Adrenal gland (tissue), 5 donors: ENCODE measurements at regions not wholly inside any gene's neighbourhood (a gene's known extent, or its start where the extent isn't known, plus 50 kb on each side); places are given as distances from the start of the nearest gene placed in this dataset.

Source experiments
- CTCF ChIP-seq, 6 experiments: fragments of 450-650 bp in 4 of 6; fragments of 200-600 bp in 2 of 6; sonication (generic) in 1 of 6; IDR thresholded peaks; 1 replicate in 5 of 6; 2 replicates in 1 of 6; pipeline versions ENCODE4 v1.5.1 to v1.8.0; 2016 to 2021; ENCODE audit warnings: antibody characterized with exemption in 6 of 6, mild to moderate bottlenecking in 2 of 6, moderate library complexity in 1 of 6
- POLR2A ChIP-seq, 2 donors: fragments of 450-650 bp; IDR thresholded peaks; one replicate each; pipeline ENCODE4 v1.6.1; 2017; ENCODE audit warnings: antibody characterized with exemption in 2 of 2, mild to moderate bottlenecking in 2 of 2, moderate library complexity in 1 of 2
- donor health status: DM: no; HTN: no; CAD: no.

GRCh38 chr20:7672571-7672970, 267.7 kb downstream of the HAO1 start:
- TF ChIP-seq CTCF (IDR thresholded peaks at IDR 0.05) (no peak), POLR2A (IDR thresholded peaks at IDR 0.05) (no peak)
